GM19397 (cell line): ENCODE measurements at regions not wholly inside any gene's neighbourhood (a gene's known extent, or its start where the extent isn't known, plus 50 kb on each side); places are given as distances from the start of the nearest gene placed in this dataset.
"Not testable (repeated sequence)": the region's sequence is repeated elsewhere in the genome, so short reads cannot be mapped to it uniquely, and the experiment has no call there.

Experiments
- ATAC-seq: cut with Tn5 transposase; IDR thresholded peaks from one replicate; pipeline ENCODE4 v1.9.1; 2021; ENCODE audit warnings: mild to moderate bottlenecking, moderate library complexity; ENCODE audit not compliant: unreplicated experiment

DNA sequence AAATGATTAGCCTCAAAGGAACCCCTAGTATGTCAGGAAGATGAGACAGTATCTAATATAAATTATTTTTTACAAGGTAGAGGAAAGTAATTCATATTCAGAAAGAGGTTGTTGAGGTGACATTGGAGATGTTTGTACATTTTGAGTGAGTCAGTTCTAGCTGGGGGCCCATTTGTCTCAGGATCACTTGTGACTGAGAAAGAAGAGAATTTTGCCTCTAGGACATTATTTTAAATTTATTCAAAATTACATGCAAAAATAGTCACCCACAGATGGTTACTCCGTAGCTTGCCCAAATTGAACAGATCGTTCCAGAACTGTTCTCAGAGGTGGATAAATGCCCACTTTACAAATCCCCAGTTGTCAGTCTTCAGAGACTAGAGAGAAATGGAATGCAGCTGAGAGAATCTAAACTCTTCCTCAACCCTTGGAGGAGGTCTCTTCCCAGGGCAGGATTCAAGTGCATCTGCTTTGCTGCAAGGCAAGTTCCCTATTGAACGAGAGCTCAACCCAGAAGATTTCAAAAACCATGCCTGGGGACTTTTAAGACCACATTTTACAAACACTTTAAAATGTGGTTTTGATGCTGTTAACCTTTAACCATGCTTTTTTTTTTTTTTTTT is 987.8 kb upstream of the ADAMTS5 start:
- ATAC-seq, result no peak

DNA sequence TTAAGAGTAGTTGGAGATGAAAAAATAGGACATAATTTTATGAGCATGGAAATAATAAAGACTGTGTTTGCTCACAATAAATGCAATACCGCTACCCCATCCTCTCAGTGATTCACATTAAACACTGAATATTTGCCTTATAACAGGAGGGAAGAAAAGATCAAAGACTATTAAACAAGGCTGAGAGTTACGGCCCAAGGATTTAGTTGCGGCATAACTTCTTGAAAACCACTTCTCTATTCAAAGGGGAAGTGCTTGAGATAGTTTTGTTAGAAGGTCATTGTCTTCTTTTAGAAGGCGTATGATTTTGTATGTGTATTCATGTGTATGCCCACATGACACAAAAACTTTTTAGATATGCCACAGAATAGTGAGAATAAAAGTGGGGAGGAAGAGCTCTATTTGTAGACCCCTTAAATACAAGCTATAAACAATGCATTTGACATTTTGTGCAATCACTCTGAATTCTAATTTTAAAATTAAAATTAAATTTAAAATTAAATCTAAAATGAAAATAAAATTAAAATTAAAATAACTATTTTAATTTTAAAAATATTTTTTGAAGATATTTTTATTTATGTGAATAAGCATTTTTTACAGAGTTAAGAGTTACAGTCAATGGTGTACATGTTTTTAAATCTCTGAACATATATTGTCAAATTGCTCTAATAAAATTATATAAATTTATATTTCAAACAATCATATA is 986.6 kb upstream of the ADAMTS5 start:
- ATAC-seq, result no peak

DNA sequence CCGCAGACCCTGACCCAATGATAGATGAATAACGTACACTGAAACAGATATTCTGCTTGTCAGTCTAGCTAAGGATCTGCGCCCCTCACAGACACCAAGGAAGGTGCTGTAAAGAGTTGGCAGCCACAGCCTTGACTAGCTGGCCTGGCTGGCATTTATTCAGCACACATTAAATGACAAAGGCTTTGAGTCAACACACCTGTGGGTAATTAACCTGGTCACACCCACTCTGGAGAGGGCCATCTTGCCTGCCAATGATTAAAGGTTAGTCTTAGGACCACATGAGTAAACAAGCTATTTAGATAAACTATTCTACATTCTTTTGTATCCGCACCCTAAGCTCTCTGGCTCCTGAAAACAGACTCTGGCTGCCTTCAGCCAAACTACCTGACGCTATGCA is 982.2 kb upstream of the ADAMTS5 start:
- ATAC-seq, result not testable (repeated sequence)

DNA sequence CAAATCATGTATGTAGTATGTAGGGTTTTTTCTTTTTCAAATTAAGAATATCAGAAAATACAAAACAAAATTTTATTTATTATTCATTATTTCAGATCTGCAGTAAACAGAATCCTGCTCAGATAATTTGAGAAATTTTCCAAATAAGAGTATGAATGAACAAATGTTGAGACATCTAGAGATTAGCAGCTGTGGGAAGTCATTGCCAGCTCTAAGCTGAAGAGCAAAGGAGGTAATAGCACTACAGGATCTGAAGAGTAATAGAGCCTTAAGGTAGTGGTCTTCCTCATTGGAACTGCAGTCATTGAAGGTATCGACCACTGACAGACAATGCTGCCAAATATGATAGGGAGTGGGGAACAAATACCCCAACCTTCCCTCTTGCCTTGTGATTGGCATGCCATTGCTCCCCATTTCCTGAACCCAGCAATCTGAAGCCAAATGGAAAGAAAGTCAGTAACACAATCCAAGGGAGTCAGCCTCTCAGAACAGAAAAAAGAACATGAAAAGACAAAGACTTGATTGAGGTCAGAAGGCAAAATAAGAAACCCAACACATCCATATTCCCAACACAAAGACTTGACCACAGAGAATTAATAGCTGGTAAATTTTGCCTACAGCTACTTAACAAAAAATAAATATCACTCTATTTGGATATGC is 963.4 kb upstream of the ADAMTS5 start:
- not testable (repeated sequence) for ATAC-seq

DNA sequence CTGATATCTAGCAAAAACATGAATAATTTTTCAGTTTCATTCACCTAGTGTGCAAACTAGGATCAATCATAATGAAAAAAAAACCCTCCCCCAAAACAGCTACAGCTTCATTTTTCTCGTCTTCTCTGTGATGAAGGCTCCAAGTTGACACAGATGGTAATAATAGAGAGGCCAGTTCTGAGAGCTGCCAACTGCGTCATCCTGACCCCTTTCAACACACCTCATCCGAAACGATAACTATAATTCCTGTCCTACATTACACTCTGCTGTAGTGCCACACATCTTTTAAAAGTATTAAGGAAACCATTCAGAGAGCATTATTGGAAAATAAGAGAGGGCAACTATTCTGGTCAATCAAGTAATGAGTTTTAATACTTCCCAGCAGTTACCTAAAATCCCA is 962.3 kb upstream of the ADAMTS5 start:
- not testable (repeated sequence) for ATAC-seq

DNA sequence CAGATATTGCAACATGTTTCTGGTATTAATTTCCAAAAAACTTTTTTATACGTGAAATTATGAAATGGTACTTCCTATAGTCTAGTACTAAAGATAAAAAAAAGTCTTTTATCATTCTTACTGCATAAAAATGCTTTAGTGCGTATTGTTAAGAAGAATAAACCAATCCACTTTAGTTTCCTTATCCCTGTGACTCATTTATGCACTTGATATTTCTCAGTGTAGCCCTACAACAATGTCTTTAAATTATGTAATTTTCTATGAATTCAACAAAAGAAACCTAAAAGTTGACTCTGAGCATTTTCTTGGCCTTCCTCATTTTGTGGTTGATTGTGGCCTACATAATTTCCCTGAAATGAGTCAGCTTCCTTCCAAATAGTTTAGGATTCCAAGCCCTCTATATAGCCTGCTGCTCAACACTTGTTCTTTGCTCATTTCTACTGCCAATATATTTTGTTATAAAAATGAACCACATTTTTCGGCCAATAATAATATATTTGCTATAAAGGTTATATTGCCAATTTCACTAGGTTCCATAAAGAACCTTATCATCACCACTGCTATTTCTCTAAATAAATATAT is 961.7 kb upstream of the ADAMTS5 start:
- ATAC-seq, result not testable (repeated sequence)

DNA sequence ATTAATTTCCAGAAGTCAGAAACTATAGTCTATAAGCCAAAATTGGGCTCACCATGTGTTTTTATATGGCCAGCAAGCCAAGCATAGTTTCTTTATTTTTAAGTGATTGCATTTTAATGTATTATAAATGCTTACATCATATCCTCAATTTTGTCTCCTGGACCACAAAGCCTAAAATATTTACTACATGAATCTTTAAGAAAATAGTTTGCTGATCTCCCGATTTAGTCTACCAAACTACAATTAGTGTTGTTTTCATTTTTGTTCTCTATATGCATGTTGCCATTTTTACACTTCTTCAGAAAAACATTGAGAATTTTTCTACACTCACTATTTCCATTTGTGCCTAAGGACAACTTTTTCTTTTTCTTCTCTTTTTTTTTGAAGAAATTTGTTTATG is 954.5 kb upstream of the ADAMTS5 start:
- not testable (repeated sequence) for ATAC-seq

DNA sequence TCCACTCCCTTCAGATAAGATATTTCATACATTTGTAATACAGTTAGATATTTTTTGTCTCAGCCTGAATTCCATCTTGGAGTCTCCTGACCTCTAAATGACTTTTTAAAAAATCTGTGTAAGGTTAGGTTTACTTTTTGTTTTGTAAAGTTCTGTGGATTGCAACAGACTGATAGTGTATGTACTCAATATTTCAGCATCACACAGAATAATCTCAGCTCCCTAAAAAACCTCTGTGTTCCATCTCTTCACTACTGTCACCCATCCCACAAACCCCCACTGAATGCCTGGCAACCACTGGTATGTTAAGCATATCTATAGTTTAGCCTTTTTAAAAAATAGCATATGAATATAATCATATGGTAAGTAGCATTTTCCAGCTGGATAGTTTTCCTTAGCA is 951.1 kb upstream of the ADAMTS5 start:
- ATAC-seq, result not testable (repeated sequence)

DNA sequence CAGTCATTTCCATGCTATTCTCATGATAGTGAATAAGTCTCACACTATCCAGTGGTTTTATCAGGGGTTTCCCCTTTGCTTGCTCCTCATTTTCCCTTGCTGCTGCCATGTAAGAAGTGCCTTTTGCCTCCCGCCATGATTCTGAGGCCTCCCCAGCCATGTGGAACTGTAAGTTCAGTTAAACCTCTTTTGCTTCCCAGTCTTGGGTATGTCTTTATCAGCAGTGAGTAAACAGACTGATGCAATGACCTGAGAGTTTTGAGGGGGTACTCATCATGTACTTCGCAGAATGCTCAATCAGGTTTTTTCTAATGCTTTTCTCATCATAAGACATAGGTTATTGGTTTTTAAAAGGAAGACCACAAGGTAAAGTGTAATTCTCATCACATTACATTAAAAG is 949.4 kb upstream of the ADAMTS5 start:
- ATAC-seq, result not testable (repeated sequence)

DNA sequence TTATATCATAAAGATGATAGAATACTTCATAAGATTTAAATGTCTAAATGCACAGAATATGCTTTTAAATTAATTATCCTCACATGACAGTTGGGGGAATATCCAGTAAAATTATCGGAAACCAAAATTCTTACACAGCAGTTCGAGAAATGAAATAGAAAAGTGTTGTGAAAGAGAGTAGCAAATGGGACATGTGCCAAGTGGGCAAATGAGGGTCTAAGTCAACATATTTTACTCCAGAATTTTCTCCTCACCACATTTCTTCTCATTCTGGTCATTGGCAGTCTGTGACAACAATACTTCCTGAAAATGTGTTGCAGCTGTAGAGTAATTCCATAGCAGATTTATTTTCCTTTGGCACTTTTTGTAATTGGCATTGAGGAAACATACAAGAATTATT is 945.2 kb upstream of the ADAMTS5 start:
- not testable (repeated sequence) for ATAC-seq

DNA sequence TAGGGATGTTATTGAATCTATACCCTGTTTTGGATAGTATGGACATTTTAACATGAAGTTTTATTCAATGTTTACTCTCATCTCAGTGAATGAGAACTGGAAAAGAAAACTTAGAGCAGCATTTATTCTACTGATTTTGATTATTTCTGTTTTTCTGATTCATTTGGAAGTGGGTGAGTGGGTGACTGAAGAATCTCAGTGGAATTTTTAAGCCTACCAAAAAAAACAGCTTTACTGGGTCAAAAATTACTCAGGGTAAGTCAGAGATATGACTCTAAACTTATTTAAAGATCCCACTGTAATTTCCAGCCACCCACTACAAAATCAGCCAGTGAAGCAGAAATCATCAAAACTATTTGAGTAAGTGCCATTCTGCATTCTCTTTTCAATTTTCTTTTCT is 942.6 kb upstream of the ADAMTS5 start:
- ATAC-seq, result not testable (repeated sequence)

DNA sequence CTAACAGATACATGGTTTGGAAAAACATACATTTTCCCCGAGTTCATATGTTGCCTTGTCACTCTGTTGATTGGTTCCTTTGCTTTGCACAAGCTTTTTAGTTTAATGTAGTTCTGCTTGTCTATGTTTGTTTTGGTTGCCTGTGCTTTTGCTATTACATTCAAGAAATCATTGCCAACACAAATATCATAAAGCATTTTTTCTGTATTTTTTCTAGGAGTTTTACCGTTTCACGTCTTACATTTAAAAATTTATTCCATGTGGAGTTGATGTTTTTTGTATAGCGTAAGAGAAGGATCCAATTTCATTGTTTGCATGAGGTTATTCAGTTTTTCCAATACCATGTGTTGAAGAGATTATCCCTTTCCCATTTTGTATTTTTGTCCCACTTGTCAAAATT is 941.9 kb upstream of the ADAMTS5 start:
- ATAC-seq, result not testable (repeated sequence)

DNA sequence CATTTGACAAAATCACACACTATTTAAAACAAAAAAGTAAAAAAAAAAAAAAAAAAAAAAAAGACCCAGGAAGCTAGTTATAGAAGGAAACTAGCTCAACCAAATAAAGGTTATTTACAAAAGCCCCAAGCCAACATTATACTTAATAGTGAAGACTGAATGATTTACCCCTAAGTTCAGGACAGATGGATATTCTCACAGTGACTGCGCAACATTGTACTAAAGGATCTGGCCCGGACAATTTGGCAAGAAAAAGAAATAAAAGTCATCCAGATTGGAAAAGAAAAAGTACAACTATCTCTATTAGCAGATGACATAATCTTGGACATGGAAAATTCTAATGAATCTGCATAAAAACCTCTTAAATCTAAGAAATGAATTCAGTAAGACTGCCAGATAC is 936.0 kb upstream of the ADAMTS5 start:
- ATAC-seq, result not testable (repeated sequence)

DNA sequence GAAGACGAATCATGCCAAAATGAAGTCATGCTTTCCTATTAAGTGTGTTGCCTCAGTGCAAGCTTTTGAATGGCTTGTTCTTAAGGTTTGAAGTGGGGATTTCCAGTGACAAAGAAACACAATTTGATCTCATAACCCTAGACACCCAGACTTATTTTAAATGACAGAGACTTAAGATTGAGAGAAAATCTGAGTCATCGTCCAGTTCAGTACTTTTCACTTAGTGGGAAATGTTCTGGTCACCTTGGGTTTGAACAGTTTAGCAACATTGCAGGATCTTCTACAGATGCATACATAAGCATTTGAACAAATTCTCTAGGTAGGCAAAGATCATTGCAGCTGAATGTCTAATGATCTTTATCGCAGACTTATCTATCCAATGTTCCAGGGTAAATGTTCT is 926.7 kb upstream of the ADAMTS5 start:
- not testable (repeated sequence) for ATAC-seq

DNA sequence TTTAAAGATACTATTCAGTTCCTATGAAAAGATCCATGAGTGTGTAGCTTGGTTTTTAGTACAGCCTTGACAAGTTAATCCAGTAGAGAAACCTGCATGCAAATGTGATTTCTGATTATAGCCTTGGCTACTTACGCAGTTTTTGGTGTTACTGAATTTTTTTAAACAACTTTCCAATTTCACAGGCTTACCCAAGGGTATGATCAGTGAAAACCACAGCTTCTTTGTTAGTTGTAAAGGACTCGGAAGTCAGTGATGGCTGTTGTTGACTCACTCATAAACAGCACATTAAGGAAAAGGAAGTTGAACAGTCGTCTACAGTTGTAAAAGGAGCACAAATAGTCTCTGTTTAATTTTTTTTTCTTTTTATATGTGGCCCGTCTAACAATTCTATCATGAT is 924.6 kb upstream of the ADAMTS5 start:
- not testable (repeated sequence) for ATAC-seq

DNA sequence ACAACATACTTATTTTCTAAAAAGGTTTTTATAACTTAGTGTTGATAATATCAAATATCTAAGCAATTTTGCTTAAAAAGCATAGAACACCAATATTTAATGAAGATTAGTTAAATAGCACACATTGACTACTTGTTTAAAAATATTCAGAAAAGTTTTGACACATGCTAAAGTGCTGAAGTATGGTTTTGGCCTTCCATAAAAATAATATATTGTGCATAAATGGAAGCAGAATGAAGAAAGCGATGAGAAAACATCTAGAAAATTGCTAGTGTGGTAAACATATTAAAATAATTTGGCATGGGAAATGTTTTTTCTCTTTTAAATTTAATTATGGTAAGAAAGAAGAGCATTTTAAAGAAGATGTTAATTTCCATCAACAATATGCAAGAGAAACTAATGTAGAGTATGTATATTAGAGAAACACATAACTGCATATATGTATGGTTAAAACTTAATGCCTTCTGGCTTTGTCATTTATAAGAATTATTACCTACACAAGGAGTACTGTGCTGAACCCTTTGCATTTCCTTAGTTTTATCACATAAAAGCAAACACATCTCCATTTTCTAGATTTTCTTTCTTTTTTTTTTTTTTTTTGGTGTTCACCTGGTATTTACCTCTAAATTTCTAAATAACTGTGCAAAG is 921.0 kb upstream of the ADAMTS5 start:
- not testable (repeated sequence) for ATAC-seq

DNA sequence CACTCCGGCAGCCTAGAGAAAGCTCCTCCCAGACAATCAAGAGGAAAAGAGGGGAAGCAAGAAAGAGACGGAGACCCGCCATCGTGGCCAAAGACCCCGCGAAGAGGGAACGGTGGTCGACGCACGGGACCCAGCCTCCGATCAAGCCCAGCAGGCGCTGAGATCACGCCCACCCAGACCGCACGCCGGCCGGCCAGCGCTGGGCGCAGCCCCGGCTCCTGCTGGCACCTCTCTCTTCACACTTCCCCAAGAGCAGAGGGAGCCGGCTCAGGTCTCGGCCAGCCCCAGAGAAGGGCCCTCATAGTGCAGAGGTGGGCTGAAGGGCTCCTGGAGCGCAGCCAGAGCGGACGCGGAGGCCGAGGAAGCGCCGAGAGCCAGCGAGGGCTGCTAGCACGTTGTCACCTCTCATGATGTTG is 918.4 kb upstream of the ADAMTS5 start:
- no peak for ATAC-seq

DNA sequence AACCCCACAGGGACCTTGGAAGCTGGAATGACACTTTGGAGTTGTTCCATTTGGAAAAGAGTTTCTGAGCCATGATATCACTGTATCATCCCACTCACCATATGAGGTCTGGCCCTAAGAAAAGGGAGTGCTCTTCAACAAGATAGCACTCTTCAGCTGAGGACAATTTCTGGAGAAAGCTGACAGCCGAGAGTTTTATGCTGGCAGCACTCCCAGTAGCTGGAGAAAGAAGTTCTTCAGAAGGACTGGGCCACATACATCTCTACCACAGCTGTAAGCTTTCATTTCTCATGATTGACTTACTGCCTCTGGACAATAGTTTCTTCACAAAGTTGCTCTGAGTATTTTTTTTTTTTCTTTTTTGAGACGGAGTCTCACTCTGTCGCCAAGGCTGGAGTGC is 914.4 kb upstream of the ADAMTS5 start:
- not testable (repeated sequence) for ATAC-seq

DNA sequence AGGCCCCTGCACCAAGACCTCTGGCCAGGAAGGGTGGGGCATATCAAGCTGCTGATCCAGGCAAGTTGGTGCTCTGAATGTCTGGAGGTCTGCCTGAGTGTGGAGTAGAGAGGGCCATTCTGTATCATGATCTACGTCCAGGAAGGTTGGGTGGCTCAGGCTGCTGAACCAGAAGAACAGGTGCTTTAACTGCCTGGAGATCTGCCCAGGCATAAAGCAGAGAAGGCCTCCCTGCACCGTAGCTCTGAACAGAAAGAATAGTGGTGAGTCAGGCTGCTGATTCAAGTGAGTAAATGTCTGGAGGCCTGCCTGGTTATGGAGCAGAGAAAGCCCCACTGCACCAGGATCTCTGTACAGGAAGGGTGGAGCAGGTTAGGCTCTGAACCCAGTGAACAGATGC is 905.5 kb upstream of the ADAMTS5 start:
- ATAC-seq, result not testable (repeated sequence)

DNA sequence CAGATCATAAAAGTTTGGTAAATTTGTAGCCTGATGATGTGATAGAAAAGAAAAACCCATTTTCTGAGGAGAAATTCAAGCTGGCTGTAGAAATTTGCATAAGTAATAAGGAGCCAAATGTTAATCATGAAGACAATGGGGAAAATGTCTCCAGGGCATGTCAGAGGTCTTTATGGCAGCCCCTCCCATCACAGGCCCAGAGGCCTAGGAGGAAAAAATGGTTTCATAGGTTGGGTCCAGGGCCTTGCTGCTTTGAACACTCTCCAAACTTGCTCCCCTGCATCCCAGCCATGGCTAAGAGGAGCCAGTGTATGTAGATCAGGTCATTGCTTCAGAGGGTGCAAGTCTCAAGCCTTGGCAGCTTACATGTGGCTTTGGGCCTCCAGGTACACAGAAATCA is 903.9 kb upstream of the ADAMTS5 start:
- ATAC-seq, result not testable (repeated sequence)

DNA sequence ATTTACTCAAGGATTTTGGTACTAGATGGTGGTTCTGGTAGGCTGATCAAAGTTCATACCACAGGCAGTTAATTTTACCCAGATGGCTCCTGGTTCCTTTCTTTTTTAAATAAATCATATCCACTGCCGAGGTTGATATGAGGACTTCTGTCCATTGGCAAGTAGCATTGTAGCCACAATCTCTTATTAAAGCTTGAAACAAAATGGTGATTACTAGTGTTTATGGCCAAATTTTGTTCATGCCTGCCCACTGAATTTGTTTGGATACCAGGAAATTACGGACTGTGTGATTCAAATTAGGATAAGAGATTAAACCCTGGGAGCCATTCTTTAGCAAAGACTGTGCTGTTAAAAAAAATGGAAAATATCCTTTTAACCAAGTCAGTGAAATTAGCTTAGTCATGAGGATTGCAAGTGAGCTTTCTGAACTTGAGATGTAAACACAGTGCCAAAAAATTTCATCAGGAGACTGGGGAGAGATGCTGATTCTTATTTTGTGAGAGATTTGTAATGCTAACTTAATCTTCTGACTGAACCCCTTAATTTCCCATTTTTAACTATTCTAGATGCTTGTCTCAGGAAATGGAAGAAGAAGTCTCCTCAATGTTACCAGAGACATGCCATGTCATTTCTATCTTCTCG is 893.5 kb upstream of the ADAMTS5 start:
- ATAC-seq, result not testable (repeated sequence)
